PFSK-1 (cell line): ENCODE measurements at regions not wholly inside any gene's neighbourhood (a gene's known extent, or its start where the extent isn't known, plus 50 kb on each side); places are given as distances from the start of the nearest gene placed in this dataset.

ENCODE experiments used
- FOXP2 ChIP-seq: optimal IDR thresholded peaks from 2 replicates; pipeline ENCODE3; 2011; ENCODE audit warnings: borderline replicate concordance, control low read depth, inconsistent platforms; ENCODE audit not compliant: insufficient read depth; ENCODE audit errors: extremely low read length, extremely low read depth
- POLR2AphosphoS5 ChIP-seq: IDR thresholded peaks from 2 replicates; pipeline ENCODE4 v1.6.1; 2012; ENCODE audit warnings: low read depth, mild to moderate bottlenecking, control low read depth, low read length, moderate library complexity
- SIN3A ChIP-seq: IDR thresholded peaks from 2 replicates; pipeline ENCODE4 v1.6.1; 2012; ENCODE audit warnings: mild to moderate bottlenecking, low read length, moderate library complexity, borderline replicate concordance; ENCODE audit not compliant: insufficient read depth
- TAF1 ChIP-seq: IDR thresholded peaks from 2 replicates; pipeline ENCODE4 v1.6.1; 2012; ENCODE audit warnings: low read length, control low read depth, borderline replicate concordance; ENCODE audit not compliant: insufficient read depth
- TF ChIP-seq, protein P1 (sequence below), 2 experiments: IDR thresholded peaks; 2 replicates each; pipeline versions ENCODE4 v1.6.1 to v1.8.0; 2011 to 2012; ENCODE audit warnings: low read depth in 2 of 2, low read length in 2 of 2, control low read depth in 1 of 2, inconsistent platforms in 1 of 2, mild to moderate bottlenecking in 1 of 2, moderate library complexity in 1 of 2; ENCODE audit not compliant: insufficient read depth in 1 of 2

GRCh38 chr3:78506581-78507195 lies 1261.1 kb downstream of the ROBO1 start:
- TF ChIP-seq, protein P1, sequence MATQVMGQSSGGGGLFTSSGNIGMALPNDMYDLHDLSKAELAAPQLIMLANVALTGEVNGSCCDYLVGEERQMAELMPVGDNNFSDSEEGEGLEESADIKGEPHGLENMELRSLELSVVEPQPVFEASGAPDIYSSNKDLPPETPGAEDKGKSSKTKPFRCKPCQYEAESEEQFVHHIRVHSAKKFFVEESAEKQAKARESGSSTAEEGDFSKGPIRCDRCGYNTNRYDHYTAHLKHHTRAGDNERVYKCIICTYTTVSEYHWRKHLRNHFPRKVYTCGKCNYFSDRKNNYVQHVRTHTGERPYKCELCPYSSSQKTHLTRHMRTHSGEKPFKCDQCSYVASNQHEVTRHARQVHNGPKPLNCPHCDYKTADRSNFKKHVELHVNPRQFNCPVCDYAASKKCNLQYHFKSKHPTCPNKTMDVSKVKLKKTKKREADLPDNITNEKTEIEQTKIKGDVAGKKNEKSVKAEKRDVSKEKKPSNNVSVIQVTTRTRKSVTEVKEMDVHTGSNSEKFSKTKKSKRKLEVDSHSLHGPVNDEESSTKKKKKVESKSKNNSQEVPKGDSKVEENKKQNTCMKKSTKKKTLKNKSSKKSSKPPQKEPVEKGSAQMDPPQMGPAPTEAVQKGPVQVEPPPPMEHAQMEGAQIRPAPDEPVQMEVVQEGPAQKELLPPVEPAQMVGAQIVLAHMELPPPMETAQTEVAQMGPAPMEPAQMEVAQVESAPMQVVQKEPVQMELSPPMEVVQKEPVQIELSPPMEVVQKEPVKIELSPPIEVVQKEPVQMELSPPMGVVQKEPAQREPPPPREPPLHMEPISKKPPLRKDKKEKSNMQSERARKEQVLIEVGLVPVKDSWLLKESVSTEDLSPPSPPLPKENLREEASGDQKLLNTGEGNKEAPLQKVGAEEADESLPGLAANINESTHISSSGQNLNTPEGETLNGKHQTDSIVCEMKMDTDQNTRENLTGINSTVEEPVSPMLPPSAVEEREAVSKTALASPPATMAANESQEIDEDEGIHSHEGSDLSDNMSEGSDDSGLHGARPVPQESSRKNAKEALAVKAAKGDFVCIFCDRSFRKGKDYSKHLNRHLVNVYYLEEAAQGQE (IDR thresholded peaks at IDR 0.05; ENCODE audit: insufficient read depth in 1 of 2, low read depth in 2 of 2, low read length in 2 of 2), result no peak
- TF ChIP-seq SIN3A (no peak), FOXP2 (no peak), POLR2AphosphoS5 (no peak), TAF1 (no peak)

DNA sequence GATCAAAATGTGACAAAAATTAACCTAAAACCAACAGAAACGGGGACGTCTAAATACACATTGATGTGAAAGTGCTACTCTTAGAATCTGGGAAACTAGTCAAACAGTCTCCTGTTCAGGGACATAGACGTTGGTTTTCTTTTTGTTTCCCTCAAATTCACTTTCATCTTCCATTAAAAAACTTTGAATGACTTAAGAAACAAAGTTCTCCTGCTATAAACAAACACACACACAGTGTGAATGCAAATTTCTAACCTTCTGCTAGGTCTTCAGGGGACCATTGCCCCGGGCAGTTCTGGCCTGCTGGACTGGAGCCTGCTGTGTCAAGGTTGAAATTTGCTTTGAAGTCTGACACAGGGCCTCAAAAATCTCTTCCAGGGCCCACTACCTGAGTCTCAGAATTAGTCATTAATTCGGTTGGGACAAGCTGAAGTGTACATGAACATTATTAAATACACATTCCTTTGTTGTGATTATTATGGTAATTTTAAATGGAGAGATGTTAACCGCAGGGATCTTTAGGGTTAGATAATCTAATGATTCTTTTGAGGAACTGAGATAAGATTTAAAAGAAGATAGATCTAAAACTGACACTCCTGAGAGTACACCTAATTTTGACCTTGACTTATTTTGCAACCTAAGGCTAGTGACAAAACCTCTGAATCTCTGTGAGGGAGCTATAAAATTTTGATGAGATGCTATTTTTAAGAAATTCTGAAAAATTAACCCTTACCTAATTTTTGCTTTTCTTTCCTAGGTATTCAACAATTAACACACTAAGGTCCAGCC lies 1260.4 kb downstream of the ROBO1 start:
- TF ChIP-seq, protein P1 (IDR thresholded peaks at IDR 0.05; ENCODE audit: insufficient read depth in 1 of 2, low read depth in 2 of 2, low read length in 2 of 2), result no peak
- no peak for TF ChIP-seq FOXP2
- no peak for TF ChIP-seq SIN3A
- TF ChIP-seq POLR2AphosphoS5, result no peak
- no peak for TF ChIP-seq TAF1

GRCh38 chr3:78511840-78512239 lies 1256.0 kb downstream of the ROBO1 start:
- TF ChIP-seq FOXP2 (no peak), TAF1 (no peak)
- TF ChIP-seq, protein P1 (IDR thresholded peaks at IDR 0.05; ENCODE audit: insufficient read depth in 1 of 2, low read depth in 2 of 2, low read length in 2 of 2), result no peak

- TF ChIP-seq TAF1, result no peak
- TF ChIP-seq, protein P1 (IDR thresholded peaks at IDR 0.05; ENCODE audit: insufficient read depth in 1 of 2, low read depth in 2 of 2, low read length in 2 of 2), result no peak
These were observed 1251.4 kb downstream of the ROBO1 start for GRCh38 chr3:78516437-78516836.

GRCh38 chr3:78516937-78517336 lies 1250.9 kb downstream of the ROBO1 start:
- TF ChIP-seq FOXP2 (no peak), SIN3A (no peak), TAF1 (no peak)
- TF ChIP-seq, protein P1 (IDR thresholded peaks at IDR 0.05; ENCODE audit: insufficient read depth in 1 of 2, low read depth in 2 of 2, low read length in 2 of 2), result no peak
